Ecto neural progenitor cell (in vitro differentiated cells): ENCODE measurements at regions not wholly inside any gene's neighbourhood (a gene's known extent, or its start where the extent isn't known, plus 50 kb on each side); places are given as distances from the start of the nearest gene placed in this dataset.
"Not testable (repeated sequence)": the region's sequence is repeated elsewhere in the genome, so short reads cannot be mapped to it uniquely, and the experiment has no call there.

ENCODE experiments used
- DNase-seq: peaks from one replicate; pipeline ENCODE4 v3.0.0-alpha.2; 2018; ENCODE audit warnings: low spot score

DNA sequence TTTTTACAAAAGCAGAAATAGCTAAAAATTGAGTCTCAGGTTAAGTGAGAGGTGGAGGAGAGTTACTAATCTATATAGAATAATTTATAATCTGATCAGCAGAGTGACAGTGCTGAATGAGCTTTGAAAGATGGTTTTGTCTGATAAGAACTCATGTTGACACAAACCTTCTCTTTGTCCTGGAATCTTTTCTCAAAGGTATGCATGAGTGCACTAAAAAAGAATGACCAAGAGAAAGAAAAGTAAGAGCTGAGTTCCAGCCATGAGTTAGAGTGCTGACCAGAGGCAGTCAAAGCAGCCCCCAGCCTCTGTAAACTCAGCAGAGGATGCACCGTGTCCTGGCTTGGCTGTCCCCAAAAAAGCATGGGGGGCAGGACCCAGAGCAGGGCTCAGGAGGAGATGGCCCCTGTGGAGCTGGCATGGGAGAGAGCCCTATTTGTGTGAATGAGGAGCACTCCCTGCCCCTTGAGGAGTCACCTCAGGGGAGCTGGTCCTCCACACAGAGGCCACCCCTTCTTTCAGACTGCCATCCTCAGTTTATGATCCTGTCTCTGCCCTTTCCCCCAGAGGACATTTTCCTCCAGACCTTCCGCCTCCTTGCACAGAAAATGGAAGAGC lies 129.8 kb downstream of the SEC23A start:
- DNase-seq: no peak

DNA sequence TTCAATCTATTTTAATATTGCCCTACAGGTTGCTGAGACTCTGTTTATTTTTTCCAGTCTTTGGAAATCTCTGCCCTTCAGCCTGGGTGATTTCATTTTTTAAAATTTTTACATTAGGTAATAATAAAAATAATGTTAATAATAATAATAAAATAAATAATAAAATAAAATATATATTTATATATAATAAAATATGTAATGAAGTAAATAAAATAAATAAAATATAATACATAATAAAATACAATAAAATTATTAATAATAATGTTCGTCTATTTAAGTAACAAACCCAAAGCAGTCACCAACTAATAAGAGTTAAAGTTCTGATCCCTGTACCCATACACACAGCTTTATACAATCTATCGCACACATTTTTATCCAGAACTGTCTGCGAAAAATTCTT lies 130.5 kb downstream of the SEC23A start:
- DNase-seq: no peak

DNA sequence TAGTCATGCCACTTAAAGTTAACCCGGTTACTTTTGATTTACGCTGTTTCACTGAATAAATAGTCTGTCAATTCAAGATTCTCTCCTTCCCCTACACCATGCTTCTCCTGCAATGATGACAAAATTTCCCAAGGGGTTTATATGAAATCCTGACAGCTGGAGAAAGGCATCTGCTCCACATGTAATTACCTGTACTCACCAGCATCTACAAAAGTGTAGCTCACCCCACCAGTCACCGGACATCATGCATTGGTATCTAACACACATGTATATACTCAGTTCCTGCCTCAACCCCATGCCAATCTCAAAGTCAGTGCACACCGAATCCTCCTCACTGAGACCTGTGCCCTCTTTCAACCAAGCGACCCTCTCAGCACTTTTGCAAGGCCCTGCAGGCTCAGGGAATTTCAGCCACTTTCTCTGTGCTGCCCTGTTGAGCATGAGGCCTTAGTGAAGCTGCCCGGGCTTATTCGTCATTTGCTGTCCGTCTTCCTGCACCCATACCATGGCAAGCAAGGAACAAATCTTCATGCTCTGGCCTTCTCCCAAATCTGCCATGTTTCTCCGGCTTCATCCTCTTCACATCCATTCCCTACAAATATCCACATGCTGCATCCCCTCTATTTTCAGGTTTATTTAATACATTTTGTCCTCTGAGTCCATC lies 131.6 kb downstream of the SEC23A start:
- DNase-seq: no peak

DNA sequence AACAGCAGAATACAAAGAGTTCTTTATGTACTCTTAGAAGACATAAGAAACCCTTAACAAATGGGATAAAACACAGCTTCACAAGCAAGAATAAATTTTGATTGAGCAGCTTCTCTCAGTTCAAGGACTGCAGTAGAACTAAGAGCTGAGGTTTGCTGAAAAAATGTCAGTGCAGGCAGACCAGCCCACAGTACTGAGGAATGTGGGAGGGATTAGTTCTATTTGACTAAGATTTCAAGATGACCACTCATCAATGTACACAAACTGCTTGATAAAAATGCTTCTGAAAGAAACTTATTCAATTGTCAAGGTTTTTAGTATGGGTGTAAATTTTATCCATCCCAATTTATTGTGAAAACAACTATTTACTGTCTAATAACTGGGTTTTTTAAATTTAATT lies 138.4 kb downstream of the SEC23A start:
- no peak for DNase-seq

DNA sequence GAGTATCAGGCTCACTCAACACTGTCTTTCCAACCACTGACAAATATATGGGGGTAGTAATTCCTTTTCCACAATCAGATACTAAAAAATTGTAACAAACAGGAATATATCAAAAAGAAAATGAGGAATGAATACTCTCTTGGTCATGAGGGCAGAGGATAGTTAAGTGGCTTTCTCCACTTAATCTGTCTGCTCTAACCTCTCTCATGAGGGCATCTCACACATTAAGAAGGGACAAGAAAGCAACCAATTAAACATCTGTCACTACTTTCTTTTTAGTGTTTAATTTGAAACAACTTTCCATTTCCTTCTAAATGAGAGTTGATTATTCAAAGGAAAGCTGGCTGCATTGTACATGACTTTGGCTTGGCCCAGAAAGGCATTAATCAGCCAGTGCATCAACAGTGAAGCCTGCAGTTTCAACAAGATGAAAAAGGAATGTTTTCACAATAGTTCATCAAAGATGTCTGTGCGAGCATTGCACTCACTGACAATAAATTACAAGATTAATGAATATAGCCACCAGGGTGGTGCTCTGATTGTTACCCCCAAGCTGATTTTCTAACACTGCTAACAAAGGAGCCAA lies 142.0 kb downstream of the SEC23A start:
- no peak for DNase-seq

DNA sequence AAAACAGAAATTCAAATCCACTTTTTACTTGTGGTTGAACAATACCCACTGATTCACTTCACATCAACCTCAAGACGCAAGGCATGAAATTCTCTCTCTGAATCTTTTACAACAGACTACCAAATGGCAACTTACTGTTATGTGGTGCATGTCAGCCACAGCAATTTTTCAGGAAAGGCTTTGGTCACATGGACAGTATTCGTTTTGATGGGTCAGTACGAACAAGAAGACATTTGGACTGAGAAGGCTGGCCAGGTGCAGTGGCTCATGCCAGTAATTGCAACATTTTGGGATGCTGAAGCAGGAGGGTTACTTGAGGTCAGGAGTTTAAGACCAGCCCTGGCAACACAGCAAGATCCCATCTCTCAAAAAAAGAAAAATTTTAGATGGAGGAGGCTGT lies 144.0 kb downstream of the SEC23A start:
- DNase-seq: no peak

DNA sequence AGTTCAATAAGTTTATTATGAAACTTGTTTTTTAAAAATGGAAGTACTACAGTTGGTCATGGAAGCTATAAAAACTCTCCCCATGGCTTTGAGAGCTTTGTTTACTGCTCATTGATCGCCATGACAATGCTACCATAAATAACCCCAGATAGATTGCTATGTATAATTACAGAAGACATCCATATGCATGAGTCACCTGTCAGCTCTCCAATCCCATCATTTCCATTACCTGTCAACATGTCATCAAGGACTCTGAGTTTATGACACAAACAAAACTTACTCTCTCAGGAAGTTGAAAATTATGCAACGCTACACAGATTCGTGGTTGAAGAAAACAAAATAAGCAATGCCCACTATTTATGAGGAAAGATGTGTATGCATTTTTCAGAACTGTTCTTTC lies 144.4 kb downstream of the SEC23A start:
- no peak for DNase-seq

DNA sequence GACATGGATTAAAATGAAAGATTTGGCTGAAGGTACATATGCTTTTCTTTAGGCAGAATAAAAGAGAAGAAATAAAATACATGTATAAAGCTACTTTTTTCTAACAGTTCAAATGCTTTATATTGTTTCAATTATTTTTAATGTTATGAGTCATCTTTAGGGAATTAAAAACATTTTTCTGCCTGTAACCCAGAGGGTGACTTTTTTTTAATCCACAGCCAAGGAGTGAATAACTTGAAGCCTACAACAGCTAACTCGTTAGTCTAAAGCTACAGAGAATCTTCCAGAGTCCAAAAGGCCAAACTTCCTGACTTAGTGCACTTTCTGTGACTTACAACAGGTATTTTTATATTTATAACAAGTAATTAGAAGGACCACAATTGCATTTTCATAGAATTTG lies 151.6 kb downstream of the SEC23A start:
- DNase-seq: no peak

DNA sequence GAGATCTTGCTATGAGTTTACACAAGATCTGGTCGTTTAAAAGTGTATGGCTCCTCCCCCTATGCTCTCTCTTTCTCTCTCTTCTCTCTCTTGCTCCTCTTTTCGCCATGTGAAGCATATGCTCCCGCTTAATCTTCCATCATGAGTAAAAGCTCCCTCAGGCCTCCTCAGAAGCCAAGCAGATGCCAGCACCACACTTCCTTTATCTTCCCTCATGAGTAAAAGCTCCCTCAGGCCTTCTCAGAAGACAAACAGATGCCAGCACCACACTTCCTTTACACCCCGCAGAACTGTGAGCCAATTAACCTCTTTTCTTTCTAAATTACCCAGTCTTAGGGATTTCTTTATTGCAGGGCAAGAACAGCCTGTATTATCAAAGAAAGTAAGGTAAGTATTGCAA lies 152.4 kb downstream of the SEC23A start:
- no peak for DNase-seq

DNA sequence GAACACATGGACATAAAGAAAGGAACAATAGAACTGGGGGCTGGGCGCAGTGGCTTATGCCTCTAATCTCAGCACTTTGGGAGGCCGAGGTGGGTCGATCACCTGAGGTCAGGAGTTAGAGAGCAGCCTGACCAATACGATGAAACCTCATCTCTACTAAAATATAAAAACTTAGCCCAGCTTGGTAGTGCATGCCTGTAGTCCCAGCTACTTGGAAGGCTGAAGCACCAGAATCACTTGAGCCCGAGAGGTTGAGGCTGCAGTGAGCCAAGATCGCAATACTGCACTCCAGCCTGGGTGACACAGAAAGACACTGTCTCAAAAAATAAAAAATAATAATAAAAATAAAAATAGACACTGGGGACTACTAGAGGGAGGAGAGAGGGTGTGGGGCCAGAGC lies 154.5 kb downstream of the SEC23A start:
- no peak for DNase-seq

DNA sequence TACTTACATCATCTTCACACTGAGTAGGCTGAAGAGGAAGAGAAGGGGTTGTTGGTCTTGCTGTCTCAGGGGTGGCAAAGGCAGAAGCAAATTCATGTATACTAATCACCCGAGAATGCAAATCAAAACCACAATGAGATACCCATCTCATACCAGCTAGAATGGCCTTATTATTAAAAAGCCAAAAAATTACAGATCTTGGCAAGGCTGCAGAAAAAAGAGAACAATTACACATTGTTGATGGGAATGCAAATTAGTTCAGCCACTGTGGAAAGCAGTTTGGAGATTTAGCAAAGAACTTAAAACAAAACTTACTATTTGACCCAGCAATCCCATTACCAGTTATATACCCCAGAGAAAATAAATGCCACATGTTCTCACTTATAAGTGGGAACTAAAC lies 154.9 kb downstream of the SEC23A start:
- no peak for DNase-seq

DNA sequence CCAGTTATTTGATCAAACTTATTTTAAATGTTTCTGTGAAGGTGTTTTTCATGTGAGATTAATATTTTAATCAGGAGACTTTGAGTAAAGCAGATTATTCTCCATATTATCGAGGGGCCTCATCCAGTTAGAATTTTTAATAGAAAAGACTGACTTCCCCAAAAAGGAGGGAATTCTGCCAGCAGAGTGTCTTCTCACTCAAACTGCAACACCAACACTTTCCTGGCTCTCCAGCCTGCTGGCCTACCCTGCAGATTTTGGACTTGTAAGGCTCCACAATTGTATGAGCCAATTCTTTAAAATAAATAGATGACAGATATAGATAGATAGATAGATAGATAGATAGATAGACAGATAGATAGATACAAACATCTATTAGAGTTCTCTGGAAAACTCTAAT lies 155.7 kb downstream of the SEC23A start:
- DNase-seq: no peak

DNA sequence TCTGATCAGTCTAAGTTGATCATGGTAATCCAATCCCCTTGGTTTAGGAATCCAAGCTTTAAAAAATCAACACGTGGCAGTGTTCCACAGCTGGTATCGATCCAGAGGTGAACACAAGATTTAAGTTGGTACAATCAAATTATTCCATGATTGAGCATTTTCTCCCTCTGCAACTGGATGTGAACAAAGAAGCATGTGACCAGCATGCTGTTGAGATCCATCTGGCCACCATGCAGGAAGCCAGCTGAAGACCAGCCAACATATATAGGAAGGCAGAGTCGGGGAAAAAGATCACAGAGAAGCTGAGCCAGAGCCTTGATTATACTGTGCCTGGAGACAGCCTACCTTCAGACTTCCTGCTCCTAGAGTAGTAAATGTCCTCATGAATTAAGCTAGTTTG lies 158.3 kb downstream of the SEC23A start:
- DNase-seq: no peak

DNA sequence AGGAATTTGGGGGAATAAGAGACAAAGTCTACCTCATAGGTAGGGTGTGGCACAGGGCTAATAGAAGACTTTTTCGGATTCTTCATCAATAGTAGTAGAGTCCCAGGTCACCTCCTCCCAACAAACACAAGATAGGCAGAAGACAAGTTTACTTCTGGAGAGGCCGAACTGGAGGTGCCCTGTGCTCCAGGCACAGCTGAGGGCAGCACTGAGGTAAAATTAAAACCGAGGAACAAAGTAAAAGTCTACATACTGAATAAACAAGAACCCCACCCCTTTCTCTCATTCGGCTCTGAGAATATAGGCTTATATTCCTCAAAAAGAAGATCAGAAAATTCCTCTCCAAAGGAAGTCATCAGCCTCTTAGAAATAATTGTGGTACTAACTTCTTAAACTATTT lies 161.5 kb downstream of the SEC23A start:
- DNase-seq: no peak

DNA sequence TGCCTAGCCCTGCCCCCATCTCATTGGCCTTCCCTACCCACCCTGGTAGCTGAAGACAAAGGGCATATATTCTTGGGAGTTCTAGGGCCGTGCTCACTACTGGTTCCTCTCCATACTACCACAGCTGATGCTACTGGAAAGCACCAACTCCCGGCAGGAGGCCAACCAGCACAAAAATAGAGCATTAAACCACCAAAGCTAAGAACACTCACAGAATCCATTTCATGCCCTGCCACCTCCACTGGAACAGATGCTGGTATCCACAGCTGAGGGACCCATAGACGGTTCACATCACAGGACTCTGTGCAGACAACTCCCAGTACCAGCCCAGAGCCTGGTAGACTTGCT lies 170.4 kb downstream of the SEC23A start:
- DNase-seq: not testable (repeated sequence)

DNA sequence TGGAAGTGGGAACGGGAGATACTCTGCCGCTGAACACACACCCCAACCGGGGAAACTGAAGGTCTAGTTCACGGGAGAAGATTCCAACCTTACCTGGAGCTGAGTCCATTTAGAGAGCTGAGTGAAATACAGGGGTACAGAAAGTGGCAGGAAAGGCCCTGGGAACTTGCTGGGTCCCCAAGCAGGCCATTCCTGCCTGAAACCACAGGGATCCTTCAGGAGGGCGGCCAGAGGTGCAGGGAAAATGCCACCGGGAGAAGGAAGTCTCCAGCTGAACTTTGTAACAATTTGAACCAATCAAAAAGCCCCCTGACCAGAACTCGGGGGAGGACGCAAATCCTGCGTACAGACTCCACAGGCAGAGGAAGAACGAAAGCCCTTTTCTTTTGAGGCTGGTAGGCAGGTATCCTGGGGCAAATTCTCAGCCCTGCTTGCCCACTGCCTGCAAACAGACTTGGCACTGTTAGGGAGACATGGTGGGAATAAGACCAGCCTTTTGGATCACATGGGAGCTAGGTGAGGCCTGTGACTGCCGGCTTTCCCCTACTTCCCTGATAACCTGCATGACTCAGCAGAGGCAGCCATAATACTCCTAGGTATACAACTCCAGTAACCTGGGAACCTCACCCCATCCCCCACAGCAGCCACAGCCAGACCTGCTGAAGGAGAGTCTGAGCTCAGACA lies 170.9 kb downstream of the SEC23A start:
- no peak for DNase-seq

DNA sequence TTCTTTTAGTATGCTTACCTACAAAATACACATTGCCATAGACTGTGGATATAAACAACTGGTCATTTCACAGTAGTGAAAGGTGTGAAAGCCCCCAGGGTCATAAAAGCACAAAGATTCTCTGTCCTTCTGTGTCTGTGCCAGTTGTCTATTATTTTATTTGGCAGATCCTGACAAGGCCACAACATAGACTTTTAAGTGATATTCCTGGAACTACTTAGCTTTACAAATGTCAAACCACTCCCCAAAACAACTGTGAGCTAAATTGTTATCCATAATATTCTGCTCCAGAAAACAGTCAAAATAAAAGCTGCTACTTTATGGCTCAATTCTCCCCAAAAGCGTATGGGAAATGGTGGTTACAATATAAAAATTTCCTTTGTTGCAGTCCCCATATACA lies 172.1 kb downstream of the SEC23A start:
- no peak for DNase-seq

DNA sequence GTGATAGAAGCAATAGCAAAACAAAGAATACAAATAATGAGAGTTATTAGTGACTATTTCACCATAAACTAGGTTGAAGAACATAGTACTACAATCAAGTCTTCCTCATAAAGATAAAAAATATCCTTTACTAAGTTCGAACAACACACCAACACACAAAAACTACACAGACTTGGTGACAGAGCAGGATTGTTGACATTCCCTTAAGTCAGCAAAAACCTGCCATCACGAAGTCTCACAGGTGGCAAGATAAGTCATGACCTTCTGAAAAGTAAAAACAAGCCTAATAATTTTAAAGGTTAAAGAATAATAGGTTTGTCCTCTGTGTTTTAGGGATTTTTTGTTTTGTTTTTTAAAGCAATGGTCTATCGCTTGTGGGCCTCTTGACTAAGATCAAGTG lies 173.0 kb downstream of the SEC23A start:
- no peak for DNase-seq

DNA sequence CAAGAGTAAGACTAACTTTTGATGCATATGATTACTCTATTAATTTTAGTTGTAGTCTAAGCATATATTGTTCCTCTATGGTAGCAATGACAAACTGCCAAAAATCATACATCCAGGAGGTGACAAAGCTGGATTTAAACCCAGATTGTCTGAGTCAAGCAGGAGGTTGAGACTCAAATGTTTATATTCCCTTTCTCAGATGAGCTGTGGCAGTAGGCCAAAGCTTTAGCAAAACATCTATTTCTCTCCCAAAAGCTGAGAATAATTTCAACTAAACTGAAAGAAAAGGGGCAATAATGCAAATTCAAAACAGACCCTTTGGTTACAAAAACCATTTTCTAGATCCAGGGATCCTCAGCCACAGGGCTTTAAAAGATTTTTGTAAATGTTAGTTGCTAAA lies 173.6 kb downstream of the SEC23A start:
- no peak for DNase-seq

DNA sequence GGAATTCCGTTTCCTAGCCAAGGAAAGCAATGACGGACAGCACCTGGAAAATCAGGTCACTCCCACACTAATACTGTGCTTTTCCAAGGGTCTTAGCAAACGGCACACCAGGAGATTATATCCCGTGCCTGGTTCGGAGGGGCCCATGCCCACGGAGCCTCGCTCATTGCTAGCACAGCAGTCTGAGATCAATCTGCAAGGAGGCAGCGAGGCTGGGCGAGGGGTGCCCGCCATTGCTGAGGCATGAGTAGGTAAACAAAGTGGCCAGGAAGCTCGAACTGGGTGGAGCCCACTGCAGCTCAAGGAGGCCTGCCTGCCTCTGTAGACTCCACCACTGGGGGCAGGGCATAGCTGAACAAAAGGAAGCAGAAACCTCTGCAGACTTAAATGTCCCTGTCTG lies 181.1 kb downstream of the SEC23A start:
- DNase-seq: not testable (repeated sequence)

DNA sequence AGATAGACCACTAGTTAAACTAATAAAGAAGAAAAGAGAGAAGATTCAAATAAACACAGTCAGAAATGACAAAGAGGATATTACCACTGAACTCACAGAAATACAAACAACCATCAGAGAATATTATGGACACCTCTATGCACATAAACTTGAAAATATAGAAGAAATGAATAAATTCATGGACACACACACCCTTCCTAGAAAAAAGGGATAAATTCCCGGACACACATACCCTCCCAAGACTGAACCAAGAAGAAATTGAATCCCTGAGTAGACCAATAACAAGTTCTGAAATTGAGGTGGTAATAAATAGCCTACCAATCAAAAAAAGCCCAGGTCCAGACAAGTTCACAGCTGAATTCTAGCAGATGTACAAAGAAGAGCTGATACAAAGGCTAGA lies 187.9 kb downstream of the SEC23A start:
- DNase-seq: no peak

DNA sequence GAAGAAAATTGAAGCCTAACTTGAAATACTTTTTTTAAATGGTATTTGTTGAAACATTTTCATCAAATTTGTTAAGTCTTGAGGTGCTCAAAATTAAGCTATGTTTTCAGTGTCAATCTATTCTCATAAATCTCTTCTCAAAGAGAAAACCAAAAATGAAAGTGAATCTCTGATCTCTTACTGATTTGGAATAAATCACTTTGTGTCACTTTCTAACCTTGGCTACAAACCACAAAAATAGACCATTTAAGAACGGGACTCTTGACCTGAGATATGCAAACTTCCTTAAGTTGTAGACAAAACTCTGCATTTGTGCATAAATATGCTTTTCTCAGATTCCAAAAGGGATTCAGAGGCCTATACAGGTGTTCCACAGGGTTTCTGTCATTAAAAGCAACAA lies 192.9 kb downstream of the SEC23A start:
- no peak for DNase-seq

DNA sequence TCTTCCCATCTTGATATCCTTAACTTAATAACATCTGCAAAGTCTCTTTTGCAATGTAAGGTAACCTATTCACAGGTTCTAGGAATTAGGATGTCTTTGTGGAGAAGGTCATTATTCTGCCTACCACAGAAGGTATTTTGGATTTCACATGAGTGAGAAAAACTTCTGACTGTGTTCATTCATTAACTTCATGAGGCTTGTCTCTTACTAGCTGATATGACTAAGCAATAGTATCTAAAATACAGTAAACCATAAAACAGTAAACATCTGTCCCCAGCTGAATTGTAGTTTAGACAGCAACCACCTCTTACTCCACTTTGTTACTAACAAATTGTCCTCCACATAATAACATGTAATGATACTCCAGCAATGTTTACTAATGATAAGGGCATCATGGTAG lies 198.1 kb downstream of the SEC23A start:
- no peak for DNase-seq

DNA sequence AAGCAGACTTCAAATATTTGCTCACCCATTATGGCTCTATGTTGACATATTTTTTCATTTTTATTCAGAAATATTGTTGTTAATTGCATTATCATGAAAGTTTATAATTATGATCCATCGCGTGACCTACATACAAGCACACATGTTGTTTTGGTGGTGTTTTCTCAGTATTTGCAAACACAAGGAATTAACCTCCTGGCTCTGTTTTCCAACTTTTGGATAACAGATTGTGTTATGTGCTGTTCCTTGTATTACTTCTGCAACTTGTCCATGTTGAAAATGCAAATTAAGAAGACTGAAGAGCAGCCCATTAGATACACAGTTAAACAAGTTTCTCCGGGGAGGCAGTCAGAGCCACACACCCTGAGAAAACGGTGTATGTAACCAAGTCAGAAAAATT lies 201.2 kb downstream of the SEC23A start:
- no peak for DNase-seq
